ENCODE measurements at regions not wholly inside any gene's neighbourhood (a gene's known extent, or its start where the extent isn't known, plus 50 kb on each side); places are given as distances from the start of the nearest gene placed in this dataset.

GRCh38 chr11:116187026-116187425, 585.8 kb downstream of the BUD13 start:
- TF ChIP-seq CTCF (IDR thresholded peaks at IDR 0.05) (no peak), ZFX (IDR thresholded peaks at IDR 0.05; ENCODE audit: borderline replicate concordance) (no peak)

All from 22Rv1 (cell line).